Nephron (organoid): ENCODE measurements at regions not wholly inside any gene's neighbourhood (a gene's known extent, or its start where the extent isn't known, plus 50 kb on each side); places are given as distances from the start of the nearest gene placed in this dataset.
A peak's percentile ranks its signal among the peaks of the same experiment; 100 is the strongest.

Source experiments
- H3K27ac Mint-ChIP-seq, 3 experiments: 2 replicates each; pipeline ENCODE4 v1.8.0; 2020; ENCODE audit warnings: mixed read lengths in 3 of 3, mild to moderate bottlenecking in 2 of 3, moderate library complexity in 1 of 3
- H3K27me3 Mint-ChIP-seq: 2 replicates; pipeline ENCODE4 v1.8.0; 2021; ENCODE audit warnings: low read depth, mild to moderate bottlenecking, moderate library complexity, mixed read lengths
- H3K36me3 Mint-ChIP-seq: 2 replicates; pipeline ENCODE4 v1.8.0; 2020; ENCODE audit warnings: low read depth, mixed read lengths
- H3K4me1 Mint-ChIP-seq: 2 replicates; pipeline ENCODE4 v1.8.0; 2020; ENCODE audit warnings: mixed read lengths
- H3K4me3 Mint-ChIP-seq, 3 experiments: 2 replicates each; pipeline ENCODE4 v1.8.0; 2020; ENCODE audit warnings: mild to moderate bottlenecking in 3 of 3, mixed read lengths in 3 of 3, moderate library complexity in 2 of 3
- H3K9me3 Mint-ChIP-seq: 2 replicates; pipeline ENCODE4 v1.8.0; 2020; ENCODE audit warnings: mixed read lengths
- TF ChIP-seq, protein P1 (sequence below), 3 experiments: fragments of 200-600 bp; sonication (generic); IDR thresholded peaks; one replicate each; pipeline ENCODE4 v1.5.0; 2021; ENCODE audit warnings: antibody characterized with exemption in 3 of 3; ENCODE audit not compliant: unreplicated experiment in 3 of 3

- Mint-ChIP-seq H3K27ac (peak overlapping the region; percentile 63 to 95 (median 92)), H3K4me3 (no peak overlapping the region), H3K27me3 (no peaks in the 10 kb centered on the region), H3K36me3 (no peaks in the 10 kb centered on the region), H3K4me1 (peaks cover 85% of the 10 kb centered on the region), H3K9me3 (no peaks in the 10 kb centered on the region)
- TF ChIP-seq, protein P1, sequence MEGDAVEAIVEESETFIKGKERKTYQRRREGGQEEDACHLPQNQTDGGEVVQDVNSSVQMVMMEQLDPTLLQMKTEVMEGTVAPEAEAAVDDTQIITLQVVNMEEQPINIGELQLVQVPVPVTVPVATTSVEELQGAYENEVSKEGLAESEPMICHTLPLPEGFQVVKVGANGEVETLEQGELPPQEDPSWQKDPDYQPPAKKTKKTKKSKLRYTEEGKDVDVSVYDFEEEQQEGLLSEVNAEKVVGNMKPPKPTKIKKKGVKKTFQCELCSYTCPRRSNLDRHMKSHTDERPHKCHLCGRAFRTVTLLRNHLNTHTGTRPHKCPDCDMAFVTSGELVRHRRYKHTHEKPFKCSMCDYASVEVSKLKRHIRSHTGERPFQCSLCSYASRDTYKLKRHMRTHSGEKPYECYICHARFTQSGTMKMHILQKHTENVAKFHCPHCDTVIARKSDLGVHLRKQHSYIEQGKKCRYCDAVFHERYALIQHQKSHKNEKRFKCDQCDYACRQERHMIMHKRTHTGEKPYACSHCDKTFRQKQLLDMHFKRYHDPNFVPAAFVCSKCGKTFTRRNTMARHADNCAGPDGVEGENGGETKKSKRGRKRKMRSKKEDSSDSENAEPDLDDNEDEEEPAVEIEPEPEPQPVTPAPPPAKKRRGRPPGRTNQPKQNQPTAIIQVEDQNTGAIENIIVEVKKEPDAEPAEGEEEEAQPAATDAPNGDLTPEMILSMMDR (IDR thresholded peaks at IDR 0.05; ENCODE audit: unreplicated experiment in 3 of 3) = no peak
Observed at GRCh38 chr17:77390870-77391269, 250.1 kb downstream of the SEC14L1 start.

- TF ChIP-seq, protein P1 (IDR thresholded peaks at IDR 0.05; ENCODE audit: unreplicated experiment in 3 of 3) = no peak
- Mint-ChIP-seq H3K27ac (peak overlapping the region; percentile 63 to 95 (median 92)), H3K36me3 (no peaks in the 10 kb centered on the region), H3K9me3 (no peaks in the 10 kb centered on the region), H3K27me3 (no peaks in the 10 kb centered on the region), H3K4me3 (peak overlapping the region in 2 of 3 experiments; percentile 26 to 28), H3K4me1 (peaks cover 85% of the 10 kb centered on the region)
Observed at GRCh38 chr17:77391668-77392375, 251.1 kb downstream of the SEC14L1 start.

DNA sequence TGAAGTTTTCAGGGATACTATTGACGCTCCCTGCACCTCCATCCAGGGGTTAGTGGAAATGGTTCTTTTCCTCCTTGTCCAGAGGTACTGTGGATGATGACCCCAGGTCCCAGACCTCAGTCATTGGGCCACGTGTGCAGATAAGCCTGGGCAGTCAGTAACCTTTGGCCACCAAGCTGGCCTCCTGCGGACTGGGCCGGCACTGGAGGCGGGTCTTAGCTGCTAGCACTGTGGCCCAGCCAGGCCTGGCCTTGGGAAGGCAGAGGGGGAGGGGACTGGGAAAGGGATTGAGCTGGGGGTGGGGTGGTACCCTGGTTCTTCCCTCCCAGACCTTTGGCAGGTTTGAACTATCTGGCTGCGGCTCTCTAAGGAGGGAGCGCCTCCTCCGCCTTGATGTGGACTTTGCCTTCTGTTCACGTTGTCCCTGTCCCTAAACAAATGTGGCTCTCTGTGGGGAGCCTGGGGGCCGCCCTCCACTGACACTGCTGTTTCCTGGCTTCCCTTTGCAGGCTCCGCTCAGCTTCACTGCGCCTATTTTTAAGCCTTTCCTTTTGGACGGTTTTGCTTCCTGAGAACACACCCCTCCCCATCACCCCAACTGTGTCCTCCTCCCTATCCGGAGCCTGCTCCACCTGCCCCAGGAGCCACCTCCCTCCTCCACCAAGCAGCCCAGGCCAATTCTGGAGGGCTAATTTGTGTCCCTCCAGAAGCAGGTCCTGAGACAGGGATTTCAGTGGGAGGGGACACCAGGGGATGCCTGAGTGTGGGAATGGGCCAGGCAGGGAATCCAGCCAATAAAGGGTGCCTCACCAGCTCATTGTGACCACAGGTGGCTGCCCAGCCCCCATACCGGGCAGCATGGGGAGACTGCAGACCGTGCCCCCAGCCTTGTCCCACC lies 251.9 kb downstream of the SEC14L1 start:
- peaks cover 3% of the 10 kb centered on the region for H3K27me3 Mint-ChIP-seq
- H3K27ac Mint-ChIP-seq = peak overlapping the region; percentile 63 to 95 (median 92)
- H3K4me1 Mint-ChIP-seq = peaks cover 83% of the 10 kb centered on the region
- no peaks in the 10 kb centered on the region for H3K36me3 Mint-ChIP-seq
- H3K4me3 Mint-ChIP-seq = peak overlapping the region; percentile 15 to 35 (median 26)
- H3K9me3 Mint-ChIP-seq = no peaks in the 10 kb centered on the region
- TF ChIP-seq, protein P1 (IDR thresholded peaks at IDR 0.05; ENCODE audit: unreplicated experiment in 3 of 3) = no peak

DNA sequence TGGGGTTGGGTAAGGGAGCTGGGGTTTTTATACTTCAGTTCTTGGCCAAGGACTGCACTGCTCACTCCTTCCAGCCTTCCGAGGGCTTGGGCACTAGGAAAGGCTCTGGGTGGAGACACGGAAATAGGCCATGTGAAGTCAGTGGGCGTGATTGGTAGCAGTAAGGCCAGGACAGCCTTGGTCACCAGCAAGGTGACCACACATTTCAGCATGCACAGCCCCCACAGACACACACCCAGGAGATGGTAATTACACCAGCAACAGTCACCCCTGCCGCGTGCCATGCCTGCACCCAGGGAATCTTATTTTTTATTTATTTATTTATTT lies 252.5 kb downstream of the SEC14L1 start:
- H3K36me3 Mint-ChIP-seq = no peaks in the 10 kb centered on the region
- no peak overlapping the region for H3K4me3 Mint-ChIP-seq
- peaks cover 3% of the 10 kb centered on the region for H3K27me3 Mint-ChIP-seq
- peaks cover 80% of the 10 kb centered on the region for H3K4me1 Mint-ChIP-seq
- H3K27ac Mint-ChIP-seq = peak overlapping the region; percentile 50 to 95 (median 87)
- TF ChIP-seq, protein P1 (IDR thresholded peaks at IDR 0.05; ENCODE audit: unreplicated experiment in 3 of 3) = no peak
- H3K9me3 Mint-ChIP-seq = no peaks in the 10 kb centered on the region

- peak overlapping the region; percentile 51 to 88 (median 60) for H3K27ac Mint-ChIP-seq
- peaks cover 3% of the 10 kb centered on the region for H3K36me3 Mint-ChIP-seq
- peaks cover 78% of the 10 kb centered on the region for H3K4me1 Mint-ChIP-seq
- no peak overlapping the region for H3K4me3 Mint-ChIP-seq
- TF ChIP-seq, protein P1 (IDR thresholded peaks at IDR 0.05; ENCODE audit: unreplicated experiment in 3 of 3) = no peak
- no peaks in the 10 kb centered on the region for H3K9me3 Mint-ChIP-seq
- H3K27me3 Mint-ChIP-seq = peaks cover 3% of the 10 kb centered on the region
Observed at GRCh38 chr17:77393867-77394539, 253.2 kb downstream of the SEC14L1 start.
